ENCODE measurements at regions not wholly inside any gene's neighbourhood (a gene's known extent, or its start where the extent isn't known, plus 50 kb on each side); places are given as distances from the start of the nearest gene placed in this dataset.

- TF ChIP-seq POLR2A (IDR thresholded peaks at IDR 0.05) (no peak), POLR2AphosphoS5 (IDR thresholded peaks at IDR 0.05; ENCODE audit: insufficient read depth in 1 of 2, low read depth in 1 of 2) (no peak)
- TF ChIP-seq, protein P1, sequence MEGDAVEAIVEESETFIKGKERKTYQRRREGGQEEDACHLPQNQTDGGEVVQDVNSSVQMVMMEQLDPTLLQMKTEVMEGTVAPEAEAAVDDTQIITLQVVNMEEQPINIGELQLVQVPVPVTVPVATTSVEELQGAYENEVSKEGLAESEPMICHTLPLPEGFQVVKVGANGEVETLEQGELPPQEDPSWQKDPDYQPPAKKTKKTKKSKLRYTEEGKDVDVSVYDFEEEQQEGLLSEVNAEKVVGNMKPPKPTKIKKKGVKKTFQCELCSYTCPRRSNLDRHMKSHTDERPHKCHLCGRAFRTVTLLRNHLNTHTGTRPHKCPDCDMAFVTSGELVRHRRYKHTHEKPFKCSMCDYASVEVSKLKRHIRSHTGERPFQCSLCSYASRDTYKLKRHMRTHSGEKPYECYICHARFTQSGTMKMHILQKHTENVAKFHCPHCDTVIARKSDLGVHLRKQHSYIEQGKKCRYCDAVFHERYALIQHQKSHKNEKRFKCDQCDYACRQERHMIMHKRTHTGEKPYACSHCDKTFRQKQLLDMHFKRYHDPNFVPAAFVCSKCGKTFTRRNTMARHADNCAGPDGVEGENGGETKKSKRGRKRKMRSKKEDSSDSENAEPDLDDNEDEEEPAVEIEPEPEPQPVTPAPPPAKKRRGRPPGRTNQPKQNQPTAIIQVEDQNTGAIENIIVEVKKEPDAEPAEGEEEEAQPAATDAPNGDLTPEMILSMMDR (IDR thresholded peaks at IDR 0.05): no peak
Measured at GRCh38 chr4:79645942-79646341, 237.9 kb upstream of the GK2 start.
